ENCODE measurements at regions not wholly inside any gene's neighbourhood (a gene's known extent, or its start where the extent isn't known, plus 50 kb on each side); places are given as distances from the start of the nearest gene placed in this dataset.

DNA sequence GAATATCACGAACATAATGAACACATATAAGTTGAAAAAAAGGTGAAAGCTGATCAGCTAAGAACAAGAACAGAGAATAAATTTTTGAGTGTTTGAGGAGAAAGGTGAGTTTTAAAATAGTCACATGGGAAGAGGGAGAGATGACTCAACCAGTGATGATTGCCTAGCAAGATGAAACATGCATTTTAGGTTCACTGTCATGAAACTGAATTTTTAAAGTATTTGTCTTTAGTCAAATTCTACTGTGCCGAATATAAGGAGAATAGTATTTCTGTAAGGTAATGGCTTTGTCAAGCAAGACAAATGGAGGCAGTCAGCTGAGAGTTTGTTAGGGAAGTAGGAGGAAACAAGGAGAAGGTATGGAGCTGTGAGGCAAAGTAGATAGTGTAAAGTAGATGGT lies 2557.4 kb downstream of the PCDH9 start:
- in situ Hi-C loops (cut with MboI; ENCODE audit: low sequenced_read_pairs) (no loop called here), intact Hi-C loops (cut with micrococcal nuclease) (no loop called here), dilution Hi-C loops (cut with HindIII; ENCODE audit: low sequenced_read_pairs, unreplicated experiment) (no loop called here)
- Histone ChIP-seq H3K14ac (replicated peaks; ENCODE audit: low read depth, low read length) (no peak overlapping the region), H4K8ac (ENCODE audit: low read depth in 2 of 2, low read length in 2 of 2) (no peak overlapping the region), H2AK5ac (ENCODE audit: low read depth, low read length) (no peak overlapping the region), H3K36me3 (ENCODE audit: control insufficient read depth, insufficient read depth, low read length) (no peaks in the 10 kb centered on the region), H2BK5ac (ENCODE audit: low read depth, low read length, poor library complexity, severe bottlenecking) (no peak overlapping the region), H2AK9ac (replicated peaks; ENCODE audit: low read depth, low read length, poor library complexity) (no peak overlapping the region), H3K23ac (ENCODE audit: low read depth, low read length) (no peak overlapping the region), H2BK120ac (ENCODE audit: low read depth, low read length) (no peak overlapping the region), H3K9me3 (ENCODE audit: control insufficient read depth, insufficient read depth, low read length) (no peaks in the 10 kb centered on the region), H3K4me2 (ENCODE audit: low read depth, low read length) (no peak overlapping the region), H4K5ac (ENCODE audit: low read depth, low read length) (no peak overlapping the region), H3K18ac (ENCODE audit: low read depth, low read length) (no peak overlapping the region), H3K79me1 (ENCODE audit: low read depth in 1 of 2, low read length in 2 of 2) (no peaks in the 10 kb centered on the region), H3K4ac (ENCODE audit: low read depth, low read length) (no peak overlapping the region), H3K4me3 (ENCODE audit: insufficient read depth, low read depth, low read length) (no peak overlapping the region), H4K91ac (ENCODE audit: insufficient read depth, low read depth, low read length) (no peak overlapping the region), H3K9me1 (ENCODE audit: insufficient read depth, low read length) (0 out of 2 replicates have a peak, but pooled peaks cover 4% of the 10 kb centered on the region), H2AFZ (replicated peaks; ENCODE audit: low read length, poor library complexity) (no peak overlapping the region), H4K20me1 (ENCODE audit: insufficient read depth, low read length) (no peaks in the 10 kb centered on the region), H3K4me1 (ENCODE audit: control insufficient read depth, insufficient read depth, low read length) (peaks cover 2% of the 10 kb centered on the region; the same call in 1 of the 2 replicates), H2BK20ac (ENCODE audit: low read depth, low read length) (no peak overlapping the region), H3K9ac (ENCODE audit: low read depth, low read length) (no peak overlapping the region), H3K56ac (ENCODE audit: extremely low read depth, insufficient read depth, low read length) (no peak overlapping the region), H2BK15ac (ENCODE audit: low read depth, low read length) (no peak overlapping the region), H3K27me3 (ENCODE audit: control insufficient read depth, insufficient read depth, low read length) (no peaks in the 10 kb centered on the region), H3K27ac (ENCODE audit: insufficient read depth, low read length) (no peak overlapping the region)
- DNase-seq (peak; percentile 7), ATAC-seq (ENCODE audit: low read depth) (no peak)
- WGBS, 2 experiments (ENCODE audit: extremely low coverage in 2 of 2, insufficient read length in 1 of 2) = 83% methylated on average over 1 of the region's 2 CpGs; no CpG with 5 or more reads in 1 of the 2 experiments
- ChIA-PET CTCF (no interaction called here), POLR2A (ENCODE audit: unreplicated experiment) (no interaction called here)
- BruUV-seq (replicated peaks) = no TSS peak
- TF ChIP-seq RFX5 (IDR thresholded peaks at IDR 0.05; ENCODE audit: low read depth, low read length) = no peak
- TF ChIP-seq RAD21 (IDR thresholded peaks at IDR 0.05; ENCODE audit: low read length) = no peak
- TF ChIP-seq FOS (IDR thresholded peaks at IDR 0.05; ENCODE audit: low read depth, low read length) = no peak
- TF ChIP-seq RCOR1 (IDR thresholded peaks at IDR 0.05; ENCODE audit: insufficient replicate concordance, low read length) = no peak
- TF ChIP-seq NFE2L2 (IDR thresholded peaks at IDR 0.05; ENCODE audit: low read depth, low read length) = no peak
- no peak for TF ChIP-seq USF2 (IDR thresholded peaks at IDR 0.05; ENCODE audit: low read depth, low read length)
